H9 (cell line): ENCODE measurements at regions not wholly inside any gene's neighbourhood (a gene's known extent, or its start where the extent isn't known, plus 50 kb on each side); places are given as distances from the start of the nearest gene placed in this dataset.

ENCODE experiments used
- DNase-seq: peaks from one replicate; pipeline ENCODE4 v3.0.0-alpha.2; 2017
- H2AFZ ChIP-seq: one replicate; pipeline ENCODE4 v1.6.1; 2013; ENCODE audit warnings: mild to moderate bottlenecking, low read length, control low read depth, moderate library complexity
- H2AK5ac ChIP-seq: 2 replicates; pipeline ENCODE4 v1.6.1; 2013; ENCODE audit warnings: low read length, control low read depth, mixed read lengths; ENCODE audit not compliant: insufficient read length
- H2BK120ac ChIP-seq: one replicate; pipeline ENCODE4 v1.6.1; 2013; ENCODE audit warnings: low read depth, mild to moderate bottlenecking, low read length, control low read depth, inconsistent platforms; ENCODE audit not compliant: poor library complexity, severe bottlenecking
- H2BK12ac ChIP-seq: 2 replicates; pipeline ENCODE4 v1.6.1; 2013; ENCODE audit warnings: low read length, control low read depth, mixed read lengths, low read depth; ENCODE audit not compliant: insufficient read length
- H2BK15ac ChIP-seq: 2 replicates; pipeline ENCODE4 v1.6.1; 2013; ENCODE audit warnings: low read depth, low read length, control low read depth
- H2BK20ac ChIP-seq: one replicate; pipeline ENCODE4 v1.6.1; 2013; ENCODE audit warnings: low read depth, mild to moderate bottlenecking, low read length, control low read depth, inconsistent platforms; ENCODE audit not compliant: poor library complexity, severe bottlenecking
- H2BK5ac ChIP-seq: 2 replicates; pipeline ENCODE4 v1.6.1; 2013; ENCODE audit warnings: low read length, control low read depth, mixed read lengths; ENCODE audit not compliant: insufficient read length
- H3K14ac ChIP-seq: 2 replicates; pipeline ENCODE4 v1.6.1; 2013; ENCODE audit warnings: low read length, control low read depth; ENCODE audit not compliant: insufficient read depth
- H3K18ac ChIP-seq: 2 replicates; pipeline ENCODE4 v1.6.1; 2013; ENCODE audit warnings: low read depth, mild to moderate bottlenecking, mixed read lengths, low read length, control low read depth; ENCODE audit not compliant: insufficient read length
- H3K23ac ChIP-seq: 2 replicates; pipeline ENCODE4 v1.6.1; 2013; ENCODE audit warnings: low read length, control low read depth, mixed read lengths, low read depth; ENCODE audit not compliant: insufficient read length
- H3K23me2 ChIP-seq: 2 replicates; pipeline ENCODE4 v1.6.1; 2013; ENCODE audit warnings: low read depth, mild to moderate bottlenecking, mixed read lengths, low read length, control low read depth; ENCODE audit not compliant: insufficient read length, poor library complexity, severe bottlenecking
- H3K27ac ChIP-seq: 2 replicates; pipeline ENCODE4 v1.5.1; 2013; ENCODE audit warnings: low read length, control low read depth, mixed read lengths, low read depth; ENCODE audit not compliant: insufficient read length
- H3K27me3 ChIP-seq: 2 replicates; pipeline ENCODE4 v1.6.1; 2013; ENCODE audit warnings: low read length, control low read depth, inconsistent platforms; ENCODE audit not compliant: insufficient read depth
- H3K4ac ChIP-seq: 2 replicates; pipeline ENCODE4 v1.6.1; 2013; ENCODE audit warnings: low read depth, mild to moderate bottlenecking, control low read depth, inconsistent platforms, low read length, moderate library complexity
- H3K4me1 ChIP-seq: 2 replicates; pipeline ENCODE4 v1.6.1; 2013; ENCODE audit warnings: low read length, control low read depth, inconsistent platforms; ENCODE audit not compliant: insufficient read depth
- H3K4me2 ChIP-seq: 2 replicates; pipeline ENCODE4 v1.6.1; 2013; ENCODE audit warnings: low read length, control low read depth, mixed read lengths; ENCODE audit not compliant: insufficient read length, insufficient read depth
- H3K56ac ChIP-seq: 2 replicates; pipeline ENCODE4 v1.6.1; 2013; ENCODE audit warnings: low read depth, mild to moderate bottlenecking, mixed read lengths, low read length, control low read depth; ENCODE audit not compliant: insufficient read length
- H3K79me1 ChIP-seq: 2 replicates; pipeline ENCODE4 v1.6.1; 2013; ENCODE audit warnings: low read depth, mild to moderate bottlenecking, moderate library complexity, low read length, control low read depth, inconsistent platforms; ENCODE audit not compliant: insufficient read depth, poor library complexity, severe bottlenecking
- H3K79me2 ChIP-seq: 2 replicates; pipeline ENCODE4 v1.6.1; 2013; ENCODE audit warnings: low read length, control low read depth, inconsistent platforms; ENCODE audit not compliant: insufficient read depth
- H3K9ac ChIP-seq: 2 replicates; pipeline ENCODE4 v1.6.1; 2013; ENCODE audit warnings: low read length, control low read depth, mixed read lengths; ENCODE audit not compliant: insufficient read length; ENCODE audit errors: extremely low read depth
- H3K9me3 ChIP-seq: one replicate; pipeline ENCODE4 v1.6.1; 2013; ENCODE audit warnings: low read depth, low read length, inconsistent platforms; ENCODE audit not compliant: control insufficient read depth
- H3T11ph ChIP-seq: one replicate; pipeline ENCODE4 v1.6.1; 2013; ENCODE audit warnings: mild to moderate bottlenecking, low read length, control low read depth, inconsistent platforms
- H4K20me1 ChIP-seq: one replicate; pipeline ENCODE4 v1.6.1; 2013; ENCODE audit not compliant: control insufficient read depth, insufficient read length, insufficient read depth
- H4K5ac ChIP-seq: 2 replicates; pipeline ENCODE4 v1.6.1; 2013; ENCODE audit warnings: low read depth, mild to moderate bottlenecking, mixed read lengths, low read length, control low read depth; ENCODE audit not compliant: insufficient read length
- H4K8ac ChIP-seq: replicated peaks from 2 replicates; pipeline ENCODE4 v1.6.1; 2013; ENCODE audit warnings: low read length, control low read depth, mixed read lengths, low read depth; ENCODE audit not compliant: insufficient read length
- H4K91ac ChIP-seq: 2 replicates; pipeline ENCODE4 v1.6.1; 2013; ENCODE audit warnings: low read depth, mild to moderate bottlenecking, moderate library complexity, mixed read lengths, low read length, control low read depth; ENCODE audit not compliant: insufficient read length
- H3K27ac Mint-ChIP-seq, 3 experiments: 2 replicates in 2 of 3; 3 replicates in 1 of 3; pipeline ENCODE4 v1.8.0; 2020 to 2021; ENCODE audit warnings: mixed read lengths in 3 of 3, mild to moderate bottlenecking in 1 of 3, moderate library complexity in 1 of 3
- H3K27me3 Mint-ChIP-seq: 2 replicates; pipeline ENCODE4 v1.8.0; 2021; ENCODE audit warnings: low read depth, mild to moderate bottlenecking, moderate library complexity, mixed read lengths
- H3K36me3 Mint-ChIP-seq, 3 experiments: 2 replicates in 2 of 3; 3 replicates in 1 of 3; pipeline ENCODE4 v1.8.0; 2020 to 2021; ENCODE audit warnings: low read depth in 3 of 3, mixed read lengths in 3 of 3; ENCODE audit not compliant: insufficient read depth in 1 of 3
- H3K4me1 Mint-ChIP-seq, 2 experiments: 2 replicates each; pipeline ENCODE4 v1.8.0; 2020; ENCODE audit warnings: mixed read lengths in 2 of 2
- H3K4me3 Mint-ChIP-seq, 2 experiments: 2 replicates in 1 of 2; 3 replicates in 1 of 2; pipeline ENCODE4 v1.8.0; 2020 to 2021; ENCODE audit warnings: mild to moderate bottlenecking in 2 of 2, mixed read lengths in 2 of 2, moderate library complexity in 1 of 2
- H3K9me3 Mint-ChIP-seq, 2 experiments: 2 replicates in 1 of 2; 3 replicates in 1 of 2; pipeline ENCODE4 v1.8.0; 2020; ENCODE audit warnings: mild to moderate bottlenecking in 2 of 2, mixed read lengths in 2 of 2, moderate library complexity in 1 of 2
- WGBS: extraction: QIAGEN DNeasy Blood & Tissue Kit; methylation state at CpG from one replicate; pipeline ENCODE4 v1.1.7; 2013; ENCODE audit warnings: missing lambda C conversion rate, low lambda C conversion rate, mixed read lengths; ENCODE audit not compliant: insufficient read length; ENCODE audit errors: extremely low coverage; 5-methylcytosine and 5-hydroxymethylcytosine counted together
- TF ChIP-seq, protein P1 (sequence below): fragments of 200-600 bp; sonication (generic); conservative IDR thresholded peaks from 3 replicates; pipeline ENCODE4 v1.8.0; 2021; ENCODE audit warnings: antibody characterized with exemption, mild to moderate bottlenecking

DNA sequence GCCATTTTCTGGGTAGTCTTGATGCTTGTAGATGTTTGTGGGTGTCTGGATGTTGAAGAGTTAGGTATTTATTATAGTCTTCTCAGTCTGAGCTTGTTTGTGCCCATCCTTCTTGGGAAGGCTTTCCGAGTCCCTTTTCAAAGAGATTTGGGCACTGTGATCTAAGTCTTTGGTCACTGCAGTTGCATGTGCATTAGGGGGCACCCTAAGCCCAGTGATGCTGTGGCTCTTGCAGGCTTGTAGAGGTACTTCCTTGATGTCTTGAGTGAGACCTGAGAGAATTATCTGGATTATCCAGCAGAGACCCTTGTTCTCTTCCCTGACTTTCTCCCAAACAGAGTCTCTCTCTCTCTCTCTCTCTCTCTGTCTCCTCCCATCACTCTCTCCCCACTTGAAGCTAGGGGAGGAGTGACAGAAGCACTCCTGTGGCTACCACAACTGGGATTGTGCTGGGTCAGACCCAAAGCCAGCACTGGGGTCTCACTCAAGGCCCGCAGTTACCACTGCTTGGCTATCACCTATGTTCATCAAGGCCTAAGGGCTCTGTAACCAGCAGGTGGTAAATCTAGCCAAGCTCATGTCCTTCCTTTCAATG, 68.5 kb downstream of the TMCO5A start:
- H3K27ac ChIP-seq, result no peak overlapping the region
- H3K79me2 ChIP-seq, result no peaks in the 10 kb centered on the region
- no peaks in the 10 kb centered on the region for H3K4me1 ChIP-seq
- H3K79me1 ChIP-seq, result no peaks in the 10 kb centered on the region
- H3K4me1 Mint-ChIP-seq, result no peaks in the 10 kb centered on the region; a peak in 1 of 4 replicates
- TF ChIP-seq, protein P1, sequence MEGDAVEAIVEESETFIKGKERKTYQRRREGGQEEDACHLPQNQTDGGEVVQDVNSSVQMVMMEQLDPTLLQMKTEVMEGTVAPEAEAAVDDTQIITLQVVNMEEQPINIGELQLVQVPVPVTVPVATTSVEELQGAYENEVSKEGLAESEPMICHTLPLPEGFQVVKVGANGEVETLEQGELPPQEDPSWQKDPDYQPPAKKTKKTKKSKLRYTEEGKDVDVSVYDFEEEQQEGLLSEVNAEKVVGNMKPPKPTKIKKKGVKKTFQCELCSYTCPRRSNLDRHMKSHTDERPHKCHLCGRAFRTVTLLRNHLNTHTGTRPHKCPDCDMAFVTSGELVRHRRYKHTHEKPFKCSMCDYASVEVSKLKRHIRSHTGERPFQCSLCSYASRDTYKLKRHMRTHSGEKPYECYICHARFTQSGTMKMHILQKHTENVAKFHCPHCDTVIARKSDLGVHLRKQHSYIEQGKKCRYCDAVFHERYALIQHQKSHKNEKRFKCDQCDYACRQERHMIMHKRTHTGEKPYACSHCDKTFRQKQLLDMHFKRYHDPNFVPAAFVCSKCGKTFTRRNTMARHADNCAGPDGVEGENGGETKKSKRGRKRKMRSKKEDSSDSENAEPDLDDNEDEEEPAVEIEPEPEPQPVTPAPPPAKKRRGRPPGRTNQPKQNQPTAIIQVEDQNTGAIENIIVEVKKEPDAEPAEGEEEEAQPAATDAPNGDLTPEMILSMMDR, result peak; percentile 85
- no peak overlapping the region for H2BK120ac ChIP-seq
- no peaks in the 10 kb centered on the region for H3K9me3 ChIP-seq
- no peak overlapping the region for H4K5ac ChIP-seq
- no peaks in the 10 kb centered on the region for H3K23me2 ChIP-seq
- H3K23ac ChIP-seq, result no peak overlapping the region
- no peak overlapping the region for H3K4me3 Mint-ChIP-seq
- no peak overlapping the region for H2BK5ac ChIP-seq
- no peak overlapping the region for H2BK20ac ChIP-seq
- no peak overlapping the region for H4K91ac ChIP-seq
- H2BK12ac ChIP-seq, result no peak overlapping the region
- no peak overlapping the region for H3K14ac ChIP-seq
- no peaks in the 10 kb centered on the region for H4K20me1 ChIP-seq
- H3K9me3 Mint-ChIP-seq, result peaks cover 8 to 11% of the 10 kb centered on the region in 2 experiments; a peak in 4 of 5 replicates
- no peak overlapping the region for H2AFZ ChIP-seq
- no peak overlapping the region for H3K18ac ChIP-seq
- no peak overlapping the region for H2BK15ac ChIP-seq
- WGBS, result no CpG with 5 or more reads among the region's 2 CpGs
- no peaks in the 10 kb centered on the region; the same call in 1 of the 2 replicates for H3K27me3 Mint-ChIP-seq
- no peak overlapping the region for H3K4ac ChIP-seq
- H3K36me3 Mint-ChIP-seq, result peaks cover 0 to 12% (median 5%) of the 10 kb centered on the region in 3 experiments; a peak in 3 of 7 replicates
- H3K4me2 ChIP-seq, result no peak overlapping the region
- no peak overlapping the region for H3K9ac ChIP-seq
- no peak overlapping the region for H3K27ac Mint-ChIP-seq
- no peak overlapping the region for H3T11ph ChIP-seq
- H3K56ac ChIP-seq, result no peak overlapping the region
- H3K27me3 ChIP-seq, result no peaks in the 10 kb centered on the region
- H2AK5ac ChIP-seq, result no peak overlapping the region
- peak; percentile 79 for DNase-seq
- no peak overlapping the region for H4K8ac ChIP-seq
